CD4-positive, alpha-beta memory T cell (primary cell): ENCODE measurements at regions not wholly inside any gene's neighbourhood (a gene's known extent, or its start where the extent isn't known, plus 50 kb on each side); places are given as distances from the start of the nearest gene placed in this dataset.

Experiments
- CTCF ChIA-PET: fragments of 350-600 bp; sonication (Branson Sonifier 250); formaldehyde crosslinking; loops from one replicate; lab custom pipeline; 2021; ENCODE audit warnings: inconsistent platforms; ENCODE audit not compliant: partially characterized antibody; lab: Charles Lee
- POLR2A ChIA-PET: fragments of 350-600 bp; sonication (Branson Sonifier 250); formaldehyde crosslinking; loops from one replicate; lab custom pipeline; 2021; ENCODE audit not compliant: partially characterized antibody; lab: Charles Lee
- DNase-seq, 5 donors: peaks; one replicate each; pipeline versions ENCODE4 v3.0.0 to v3.0.0-alpha.2; 2020 to 2022; ENCODE audit warnings: mixed read lengths in 1 of 5
- H3K27ac ChIP-seq: one replicate; pipeline ENCODE4 v1.7.0; 2013; ENCODE audit warnings: low read depth, low read length
- H3K27me3 ChIP-seq: 2 replicates; pipeline ENCODE4 v1.7.0; 2013; ENCODE audit warnings: mild to moderate bottlenecking, low read length, moderate library complexity; ENCODE audit not compliant: insufficient read depth
- H3K36me3 ChIP-seq: 2 replicates; pipeline ENCODE4 v1.7.0; 2013; ENCODE audit warnings: mild to moderate bottlenecking, low read length, moderate library complexity; ENCODE audit not compliant: insufficient read depth
- H3K4me1 ChIP-seq: 2 replicates; pipeline ENCODE4 v1.7.0; 2013; ENCODE audit warnings: mild to moderate bottlenecking, low read length, moderate library complexity; ENCODE audit not compliant: insufficient read depth
- H3K4me3 ChIP-seq, 2 donors: one replicate each; pipeline ENCODE4 v1.7.0; 2013; ENCODE audit warnings: low read length in 2 of 2, mild to moderate bottlenecking in 1 of 2
- H3K9me3 ChIP-seq, 2 donors: one replicate each; pipeline ENCODE4 v1.7.0; 2013; ENCODE audit warnings: low read length in 2 of 2, control low read depth in 1 of 2; ENCODE audit not compliant: control insufficient read depth in 1 of 2
- H3K27ac Mint-ChIP-seq, 7 donors: one replicate each; pipeline ENCODE4 v1.8.0; 2020 to 2021; ENCODE audit warnings: mixed read lengths in 7 of 7, mild to moderate bottlenecking in 6 of 7, inconsistent platforms in 3 of 7, moderate library complexity in 3 of 7
- H3K27me3 Mint-ChIP-seq, 2 donors: one replicate each; pipeline ENCODE4 v1.8.0; 2020 to 2021; ENCODE audit warnings: mixed read lengths in 2 of 2
- H3K36me3 Mint-ChIP-seq, 2 donors: one replicate each; pipeline ENCODE4 v1.8.0; 2020 to 2021; ENCODE audit warnings: mixed read lengths in 2 of 2, inconsistent platforms in 1 of 2, mild to moderate bottlenecking in 1 of 2
- H3K4me1 Mint-ChIP-seq, 4 donors: one replicate each; pipeline ENCODE4 v1.8.0; 2020 to 2021; ENCODE audit warnings: mixed read lengths in 4 of 4, mild to moderate bottlenecking in 1 of 4
- H3K4me3 Mint-ChIP-seq, 8 donors: one replicate each; pipeline ENCODE4 v1.8.0; 2020 to 2021; ENCODE audit warnings: mixed read lengths in 8 of 8, mild to moderate bottlenecking in 7 of 8, moderate library complexity in 6 of 8, inconsistent platforms in 3 of 8
- H3K9me3 Mint-ChIP-seq, 8 donors: one replicate each; pipeline ENCODE4 v1.8.0; 2020 to 2021; ENCODE audit warnings: mixed read lengths in 8 of 8, mild to moderate bottlenecking in 5 of 8, inconsistent platforms in 3 of 8, moderate library complexity in 1 of 8
- intact Hi-C: fragments of 100-400 bp; cut with micrococcal nuclease; formaldehyde crosslinking; loops from one replicate; pipeline ENCODE4 v1.15.1; 2023

- DNase-seq = no peak
- Mint-ChIP-seq H3K27me3 (no peaks in the 10 kb centered on the region), H3K9me3 (peaks cover 0 to 9% (median 5%) of the 10 kb centered on the region in 8 donors), H3K4me1 (no peaks in the 10 kb centered on the region), H3K4me3 (no peak overlapping the region), H3K27ac (no peak overlapping the region), H3K36me3 (no peaks in the 10 kb centered on the region)
- no peak overlapping the region for H3K27ac ChIP-seq
- H3K4me1 ChIP-seq = no peaks in the 10 kb centered on the region
- no peaks in the 10 kb centered on the region for H3K9me3 ChIP-seq
- ChIA-PET CTCF (no interaction called here), POLR2A (no interaction called here)
- H3K27me3 ChIP-seq = no peaks in the 10 kb centered on the region
- H3K36me3 ChIP-seq = no peaks in the 10 kb centered on the region
- intact Hi-C loops = no loop called here
- no peak overlapping the region for H3K4me3 ChIP-seq
These were observed 72.9 kb downstream of the ZNF622 start for GRCh38 chr5:16392718-16393117.

- POLR2A ChIA-PET = no interaction called here
- H3K27ac ChIP-seq = no peak overlapping the region
- no peaks in the 10 kb centered on the region for H3K27me3 Mint-ChIP-seq
- H3K9me3 ChIP-seq = no peaks in the 10 kb centered on the region
- H3K9me3 Mint-ChIP-seq = peaks cover 0 to 9% (median 5%) of the 10 kb centered on the region in 8 donors
- CTCF ChIA-PET = no interaction called here
- no peaks in the 10 kb centered on the region for H3K27me3 ChIP-seq
- H3K36me3 ChIP-seq = no peaks in the 10 kb centered on the region
- H3K4me3 ChIP-seq = no peak overlapping the region
- H3K4me3 Mint-ChIP-seq = no peak overlapping the region
- H3K4me1 ChIP-seq = no peaks in the 10 kb centered on the region
- intact Hi-C loops = no loop called here
- no peaks in the 10 kb centered on the region for H3K4me1 Mint-ChIP-seq
- H3K36me3 Mint-ChIP-seq = no peaks in the 10 kb centered on the region
- no peak for DNase-seq
- H3K27ac Mint-ChIP-seq = no peak overlapping the region
These were observed 73.5 kb downstream of the ZNF622 start for GRCh38 chr5:16391858-16392649.

- Mint-ChIP-seq H3K27me3 (no peaks in the 10 kb centered on the region), H3K4me1 (no peaks in the 10 kb centered on the region), H3K9me3 (peaks cover 0 to 9% (median 0%) of the 10 kb centered on the region in 8 donors), H3K27ac (no peak overlapping the region), H3K4me3 (no peak overlapping the region), H3K36me3 (no peaks in the 10 kb centered on the region)
- CTCF ChIA-PET = no interaction called here
- no peak for DNase-seq
- Histone ChIP-seq H3K4me3 (no peak overlapping the region), H3K9me3 (no peaks in the 10 kb centered on the region), H3K36me3 (no peaks in the 10 kb centered on the region), H3K4me1 (no peaks in the 10 kb centered on the region), H3K27me3 (no peaks in the 10 kb centered on the region), H3K27ac (no peak overlapping the region)
- POLR2A ChIA-PET = no interaction called here
- intact Hi-C loops = no loop called here
These were observed 74.8 kb downstream of the ZNF622 start for GRCh38 chr5:16390825-16391224.

GRCh38 chr5:16385516-16386090 lies 80.0 kb downstream of the ZNF622 start:
- no peaks in the 10 kb centered on the region for H3K4me1 Mint-ChIP-seq

GRCh38 chr5:16384804-16385203 lies 80.8 kb downstream of the ZNF622 start:
- ChIA-PET CTCF (no interaction called here), POLR2A (no interaction called here)
- Histone ChIP-seq H3K36me3 (no peaks in the 10 kb centered on the region), H3K27me3 (no peaks in the 10 kb centered on the region), H3K4me3 (no peak overlapping the region), H3K9me3 (no peaks in the 10 kb centered on the region), H3K4me1 (no peaks in the 10 kb centered on the region), H3K27ac (no peak overlapping the region)
- DNase-seq = no peak
- Mint-ChIP-seq H3K27ac (no peak overlapping the region), H3K36me3 (no peaks in the 10 kb centered on the region), H3K4me1 (no peaks in the 10 kb centered on the region), H3K4me3 (no peak overlapping the region), H3K27me3 (peaks cover 0 to 2% of the 10 kb centered on the region in 2 donors), H3K9me3 (peaks cover 0 to 3% (median 0%) of the 10 kb centered on the region in 8 donors)
- intact Hi-C loops = no loop called here

More at GRCh38 chr5:16385516-16386090, 80.0 kb downstream of the ZNF622 start:
- Histone ChIP-seq H3K4me1 (no peaks in the 10 kb centered on the region), H3K4me3 (no peak overlapping the region), H3K27me3 (no peaks in the 10 kb centered on the region), H3K27ac (no peak overlapping the region), H3K36me3 (no peaks in the 10 kb centered on the region), H3K9me3 (no peaks in the 10 kb centered on the region)
- Mint-ChIP-seq H3K27me3 (no peaks in the 10 kb centered on the region), H3K27ac (no peak overlapping the region), H3K9me3 (peaks cover 0 to 3% (median 0%) of the 10 kb centered on the region in 8 donors), H3K36me3 (no peaks in the 10 kb centered on the region), H3K4me3 (no peak overlapping the region)
- DNase-seq = no peak
- CTCF ChIA-PET = no interaction called here
- POLR2A ChIA-PET = no interaction called here
- intact Hi-C loops = no loop called here

GRCh38 chr5:16384222-16384621 lies 81.4 kb downstream of the ZNF622 start:
- POLR2A ChIA-PET = no interaction called here
- no peaks in the 10 kb centered on the region for H3K36me3 Mint-ChIP-seq

GRCh38 chr5:16383544-16384052 lies 82.0 kb downstream of the ZNF622 start:
- Mint-ChIP-seq H3K27me3 (peaks cover 0 to 2% of the 10 kb centered on the region in 2 donors), H3K36me3 (no peaks in the 10 kb centered on the region), H3K9me3 (peaks cover 0 to 3% (median 0%) of the 10 kb centered on the region in 8 donors), H3K4me3 (no peak overlapping the region), H3K4me1 (no peaks in the 10 kb centered on the region), H3K27ac (no peak overlapping the region)
- Histone ChIP-seq H3K27me3 (no peaks in the 10 kb centered on the region), H3K36me3 (no peaks in the 10 kb centered on the region), H3K27ac (no peak overlapping the region), H3K4me1 (no peaks in the 10 kb centered on the region), H3K4me3 (no peak overlapping the region), H3K9me3 (no peaks in the 10 kb centered on the region)
- no peak for DNase-seq
- POLR2A ChIA-PET = no interaction called here
- intact Hi-C loops = no loop called here
- CTCF ChIA-PET = no interaction called here

More at GRCh38 chr5:16384222-16384621, 81.4 kb downstream of the ZNF622 start:
- H3K4me1 ChIP-seq = no peaks in the 10 kb centered on the region
- H3K4me1 Mint-ChIP-seq = no peaks in the 10 kb centered on the region
- no peaks in the 10 kb centered on the region for H3K9me3 ChIP-seq
- no peaks in the 10 kb centered on the region for H3K27me3 ChIP-seq
- intact Hi-C loops = no loop called here
- DNase-seq = no peak
- peaks cover 0 to 2% of the 10 kb centered on the region in 2 donors for H3K27me3 Mint-ChIP-seq
- no peak overlapping the region for H3K4me3 ChIP-seq
- H3K27ac Mint-ChIP-seq = no peak overlapping the region
- CTCF ChIA-PET = no interaction called here
- H3K27ac ChIP-seq = no peak overlapping the region
- no peak overlapping the region for H3K4me3 Mint-ChIP-seq
- peaks cover 0 to 3% (median 0%) of the 10 kb centered on the region in 8 donors for H3K9me3 Mint-ChIP-seq
- H3K36me3 ChIP-seq = no peaks in the 10 kb centered on the region
